Natural killer cell treated with Interleukin-12 subunit alpha and Interleukin-12 subunit beta and Interleukin-15 and Interleukin-18, amount 100 ng/mL, for 72 hours (primary cell): ENCODE measurements at regions not wholly inside any gene's neighbourhood (a gene's known extent, or its start where the extent isn't known, plus 50 kb on each side); places are given as distances from the start of the nearest gene placed in this dataset.

Experiments used
- ATAC-seq, 2 donors: fragments of 150-1000 bp; cut with Tn5 transposase in 1 of 2; sonication (Bioruptor Pico), chemical (Tn5 transposase) in 1 of 2; 2 replicates each; pipeline ENCODE4 v1.10.0; 2021
- DNase-seq: peaks from one replicate; pipeline ENCODE4 v3.0.0; 2022; ENCODE audit warnings: low spot score
- H3K27ac Mint-ChIP-seq, 2 donors: 1 replicate in 1 of 2; 2 replicates in 1 of 2; pipeline ENCODE4 v1.8.0; 2022; ENCODE audit warnings: mixed read lengths in 2 of 2, mild to moderate bottlenecking in 1 of 2, moderate library complexity in 1 of 2
- H3K27me3 Mint-ChIP-seq, 2 donors: 1 replicate in 1 of 2; 2 replicates in 1 of 2; pipeline ENCODE4 v1.8.0; 2022; ENCODE audit warnings: mixed read lengths in 2 of 2
- H3K36me3 Mint-ChIP-seq: one replicate; pipeline ENCODE4 v1.8.0; 2022; ENCODE audit warnings: mixed read lengths
- H3K4me1 Mint-ChIP-seq, 2 donors: 1 replicate in 1 of 2; 2 replicates in 1 of 2; pipeline ENCODE4 v1.8.0; 2022; ENCODE audit warnings: low read depth in 2 of 2, mixed read lengths in 2 of 2, mild to moderate bottlenecking in 1 of 2
- H3K4me3 Mint-ChIP-seq: one replicate; pipeline ENCODE4 v1.8.0; 2022; ENCODE audit warnings: mixed read lengths
- H3K9me3 Mint-ChIP-seq: 2 replicates; pipeline ENCODE4 v1.8.0; 2022; ENCODE audit warnings: mixed read lengths

- ATAC-seq (no peak), DNase-seq (no peak)
- no peak overlapping the region for H3K27ac Mint-ChIP-seq
- H3K4me1 Mint-ChIP-seq, result no peaks in the 10 kb centered on the region
- H3K36me3 Mint-ChIP-seq, result no peaks in the 10 kb centered on the region
- H3K4me3 Mint-ChIP-seq, result no peak overlapping the region
- H3K27me3 Mint-ChIP-seq, result peaks cover 24 to 32% of the 10 kb centered on the region in 2 donors
- H3K9me3 Mint-ChIP-seq, result no peaks in the 10 kb centered on the region
Measured at GRCh38 chr1:30058970-30059369, 664.4 kb downstream of the MATN1 start.

DNA sequence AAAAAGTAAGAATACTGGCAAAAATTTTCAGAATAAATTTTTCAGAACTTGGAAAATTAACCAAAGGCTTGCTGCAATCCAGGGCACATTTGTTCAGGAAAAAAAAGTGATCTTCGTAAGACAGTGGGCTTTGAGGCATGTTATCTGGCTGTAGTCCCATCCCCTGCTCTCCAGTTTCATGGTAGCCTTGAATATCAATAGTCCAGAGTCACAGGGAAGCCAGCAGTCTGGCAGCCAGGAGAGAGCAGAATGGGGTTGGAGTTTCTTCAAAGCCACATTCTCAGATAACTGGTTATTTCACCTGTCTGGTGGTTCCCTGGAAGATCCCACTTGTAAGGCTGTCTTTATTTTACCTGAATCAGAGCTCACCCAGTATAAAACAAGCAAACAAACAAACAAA, 669.3 kb downstream of the MATN1 start:
- H3K4me3 Mint-ChIP-seq, result no peak overlapping the region
- H3K27me3 Mint-ChIP-seq, result peaks cover 39 to 72% of the 10 kb centered on the region in 2 donors
- no peaks in the 10 kb centered on the region for H3K36me3 Mint-ChIP-seq
- peak; percentile 39 for DNase-seq
- no peak for ATAC-seq
- no peak overlapping the region for H3K27ac Mint-ChIP-seq
- no peaks in the 10 kb centered on the region for H3K9me3 Mint-ChIP-seq
- H3K4me1 Mint-ChIP-seq, result no peaks in the 10 kb centered on the region

DNA sequence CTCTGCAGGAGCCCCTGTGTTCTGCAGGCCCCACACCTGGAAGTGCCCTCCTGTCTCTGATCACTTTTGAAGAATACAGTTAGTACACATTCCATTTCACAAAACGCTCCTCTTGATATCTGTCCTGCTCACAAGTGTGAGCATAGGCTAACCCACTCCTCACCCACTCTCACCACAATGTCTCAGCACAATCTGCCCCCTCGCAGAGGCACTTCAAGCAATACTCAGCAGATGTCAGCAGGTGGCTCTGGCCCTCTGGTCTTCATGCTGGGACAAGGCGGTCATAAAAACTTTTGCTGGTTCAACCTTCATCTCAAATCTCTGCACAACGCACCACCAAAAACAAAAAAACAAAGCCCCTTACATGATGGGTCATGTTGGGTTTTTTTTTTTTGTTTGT, 671.2 kb downstream of the MATN1 start:
- no peak overlapping the region for H3K27ac Mint-ChIP-seq
- no peak overlapping the region for H3K4me3 Mint-ChIP-seq
- no peaks in the 10 kb centered on the region for H3K36me3 Mint-ChIP-seq
- no peaks in the 10 kb centered on the region for H3K9me3 Mint-ChIP-seq
- ATAC-seq (no peak), DNase-seq (peak; percentile 52)
- H3K27me3 Mint-ChIP-seq, result peaks cover 37 to 66% of the 10 kb centered on the region in 2 donors
- peaks cover 0 to 3% of the 10 kb centered on the region in 2 donors for H3K4me1 Mint-ChIP-seq

- H3K4me3 Mint-ChIP-seq, result no peak overlapping the region
- no peaks in the 10 kb centered on the region for H3K36me3 Mint-ChIP-seq
- peak; percentile 18 for DNase-seq
- no peaks in the 10 kb centered on the region for H3K9me3 Mint-ChIP-seq
- no peak for ATAC-seq
- H3K27ac Mint-ChIP-seq, result no peak overlapping the region
- H3K4me1 Mint-ChIP-seq, result peaks cover 0 to 3% of the 10 kb centered on the region in 2 donors
- H3K27me3 Mint-ChIP-seq, result peaks cover 36 to 62% of the 10 kb centered on the region in 2 donors
Measured at GRCh38 chr1:30051777-30052176, 671.6 kb downstream of the MATN1 start.

GRCh38 chr1:30049748-30050296, 673.6 kb downstream of the MATN1 start:
- no peaks in the 10 kb centered on the region for H3K36me3 Mint-ChIP-seq
- H3K4me3 Mint-ChIP-seq, result no peak overlapping the region
- no peak overlapping the region for H3K27ac Mint-ChIP-seq
- DNase-seq (peak; percentile 16), ATAC-seq (no peak)
- H3K4me1 Mint-ChIP-seq, result peaks cover 4 to 7% of the 10 kb centered on the region in 2 donors
- H3K9me3 Mint-ChIP-seq, result no peaks in the 10 kb centered on the region
- H3K27me3 Mint-ChIP-seq, result peaks cover 28 to 47% of the 10 kb centered on the region in 2 donors

DNA sequence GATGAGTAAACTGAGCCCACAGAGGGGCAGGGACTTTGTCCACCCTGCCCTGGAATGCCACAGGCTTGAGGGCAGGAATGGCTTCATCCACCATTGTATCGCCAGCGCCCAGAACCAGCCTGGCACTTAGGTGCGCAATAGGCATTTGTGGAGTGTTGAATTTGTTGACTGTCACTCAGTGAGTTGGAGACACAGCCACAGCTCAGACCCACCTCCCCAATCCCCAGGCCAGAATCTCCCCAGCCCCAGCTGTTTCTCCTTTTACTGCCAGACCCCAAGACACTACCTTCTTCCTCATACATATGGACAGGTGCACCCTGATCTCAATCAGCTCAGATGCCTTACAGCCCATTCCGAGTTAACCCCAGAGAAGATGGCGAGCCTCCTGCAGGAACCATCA, 674.5 kb downstream of the MATN1 start:
- Mint-ChIP-seq H3K27ac (no peak overlapping the region), H3K4me3 (no peak overlapping the region), H3K36me3 (no peaks in the 10 kb centered on the region), H3K9me3 (no peaks in the 10 kb centered on the region), H3K27me3 (peaks cover 29 to 39% of the 10 kb centered on the region in 2 donors), H3K4me1 (peaks cover 11 to 14% of the 10 kb centered on the region in 2 donors)
- DNase-seq, result no peak
- ATAC-seq, result no peak

- no peak for ATAC-seq
- Mint-ChIP-seq H3K4me3 (no peak overlapping the region), H3K36me3 (no peaks in the 10 kb centered on the region), H3K4me1 (peaks cover 20 to 25% of the 10 kb centered on the region in 2 donors), H3K9me3 (no peaks in the 10 kb centered on the region), H3K27ac (no peak overlapping the region), H3K27me3 (peaks cover 18 to 25% of the 10 kb centered on the region in 2 donors)
- DNase-seq, result peak; percentile 40
Measured at GRCh38 chr1:30047576-30047975, 675.8 kb downstream of the MATN1 start.

DNA sequence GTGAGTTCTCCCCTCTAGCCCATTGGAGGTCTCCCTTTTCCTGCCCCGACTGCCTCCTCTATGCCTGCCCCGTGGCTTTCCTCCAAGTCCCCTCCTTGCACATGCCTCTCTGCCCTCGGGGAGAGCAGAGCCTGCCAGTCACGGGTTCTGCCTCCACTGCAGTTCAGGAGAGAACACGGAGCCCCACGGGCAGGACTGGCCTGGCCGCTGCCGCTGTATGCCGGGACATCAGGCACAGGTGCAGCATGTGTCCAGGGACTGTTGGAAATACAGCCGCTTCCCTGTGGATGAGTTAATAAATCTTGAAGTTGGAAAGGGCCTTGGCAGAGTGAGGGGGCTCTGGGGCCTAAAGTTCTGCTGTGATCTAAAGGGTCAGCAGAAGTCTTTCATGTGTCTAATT, 676.6 kb downstream of the MATN1 start:
- DNase-seq (peak; percentile 29), ATAC-seq (no peak)
- Mint-ChIP-seq H3K27ac (no peak overlapping the region), H3K4me1 (peaks cover 20 to 25% of the 10 kb centered on the region in 2 donors), H3K36me3 (no peaks in the 10 kb centered on the region), H3K4me3 (no peak overlapping the region), H3K27me3 (peaks cover 16 to 19% of the 10 kb centered on the region in 2 donors), H3K9me3 (no peaks in the 10 kb centered on the region)

DNA sequence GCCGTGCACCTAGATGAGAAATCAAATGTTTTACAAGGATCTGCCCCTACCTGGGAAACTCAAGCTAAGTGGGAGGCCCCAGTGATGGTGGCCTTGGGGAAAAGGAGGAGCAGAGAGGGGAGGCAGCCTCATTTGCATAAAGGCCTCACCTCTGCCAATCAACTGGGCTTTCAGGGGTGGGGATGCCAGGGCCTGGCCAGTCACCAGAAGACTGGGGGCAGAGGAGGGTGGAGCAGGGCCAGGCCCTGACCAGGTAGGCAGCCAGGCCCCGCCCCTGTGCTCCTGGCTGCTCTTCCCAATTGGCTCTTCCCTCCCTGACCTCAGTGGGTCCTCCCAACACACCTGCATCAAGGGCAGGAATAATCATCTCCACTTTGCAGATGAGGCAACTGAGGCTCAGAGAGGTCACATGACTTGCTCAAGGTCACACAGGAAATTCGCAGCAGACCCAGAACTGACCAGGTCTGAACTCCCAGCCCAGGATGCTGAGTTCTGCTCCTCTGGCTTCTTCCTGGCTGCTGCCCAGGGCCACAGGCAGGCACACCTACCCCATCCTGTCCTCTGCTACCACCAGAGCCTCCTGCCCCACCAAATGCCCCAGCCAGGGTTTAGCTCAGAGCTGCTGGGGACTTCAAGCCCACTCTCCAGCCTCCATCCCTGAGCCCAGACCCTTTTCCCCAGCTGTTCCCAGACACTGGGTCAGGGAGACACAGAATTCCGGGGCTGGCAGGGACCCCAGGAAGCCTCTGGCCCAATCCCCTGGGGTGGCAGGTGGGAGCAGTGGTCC, 677.9 kb downstream of the MATN1 start:
- peaks cover 8 to 11% of the 10 kb centered on the region in 2 donors for H3K27me3 Mint-ChIP-seq
- ATAC-seq (no peak), DNase-seq (no peak)
- no peak overlapping the region for H3K27ac Mint-ChIP-seq
- no peak overlapping the region for H3K4me3 Mint-ChIP-seq
- H3K4me1 Mint-ChIP-seq, result peaks cover 25 to 32% of the 10 kb centered on the region in 2 donors
- H3K9me3 Mint-ChIP-seq, result no peaks in the 10 kb centered on the region
- no peaks in the 10 kb centered on the region for H3K36me3 Mint-ChIP-seq

DNA sequence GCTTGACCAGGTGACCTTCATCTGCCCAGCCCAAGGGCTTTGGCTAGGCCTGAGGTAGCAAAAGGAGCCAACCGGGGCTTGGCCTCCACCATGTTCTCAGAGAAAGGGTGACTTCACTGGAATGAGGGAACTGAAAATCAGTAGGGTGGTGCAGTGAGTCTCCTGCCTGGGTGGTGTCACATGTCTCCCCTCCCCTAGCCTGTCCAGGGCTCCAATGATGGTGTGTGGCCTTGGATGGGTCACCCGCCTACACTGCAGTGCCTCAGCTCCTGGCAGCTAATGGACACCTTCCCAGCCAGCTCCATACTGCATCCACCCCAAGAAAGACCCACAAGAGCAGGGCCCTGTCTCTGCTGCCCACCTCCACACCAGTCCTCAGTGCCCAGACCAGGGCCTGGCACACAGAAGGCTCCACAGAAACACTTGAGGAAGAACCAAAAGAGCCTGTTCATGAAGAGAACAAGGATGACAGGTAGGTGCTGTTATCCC, 678.7 kb downstream of the MATN1 start:
- peaks cover 25 to 32% of the 10 kb centered on the region in 2 donors for H3K4me1 Mint-ChIP-seq
- no peaks in the 10 kb centered on the region for H3K36me3 Mint-ChIP-seq
- H3K27ac Mint-ChIP-seq, result no peak overlapping the region
- H3K4me3 Mint-ChIP-seq, result no peak overlapping the region
- ATAC-seq (no peak), DNase-seq (peak; percentile 39)
- peaks cover under 1 to 11% of the 10 kb centered on the region in 2 donors for H3K27me3 Mint-ChIP-seq
- H3K9me3 Mint-ChIP-seq, result no peaks in the 10 kb centered on the region

- H3K4me1 Mint-ChIP-seq, result peaks cover 25 to 32% of the 10 kb centered on the region in 2 donors
- peak overlapping the region; percentile 47 for H3K4me3 Mint-ChIP-seq
- H3K9me3 Mint-ChIP-seq, result no peaks in the 10 kb centered on the region
- no peaks in the 10 kb centered on the region for H3K36me3 Mint-ChIP-seq
- H3K27me3 Mint-ChIP-seq, result peaks cover 0 to 8% of the 10 kb centered on the region in 2 donors
- DNase-seq (peak; percentile 32), ATAC-seq (peak; percentile 15 to 35)
- peak overlapping the region in 1 of 2 donors; percentile 32 for H3K27ac Mint-ChIP-seq
Measured at GRCh38 chr1:30043731-30044408, 679.5 kb downstream of the MATN1 start.

DNA sequence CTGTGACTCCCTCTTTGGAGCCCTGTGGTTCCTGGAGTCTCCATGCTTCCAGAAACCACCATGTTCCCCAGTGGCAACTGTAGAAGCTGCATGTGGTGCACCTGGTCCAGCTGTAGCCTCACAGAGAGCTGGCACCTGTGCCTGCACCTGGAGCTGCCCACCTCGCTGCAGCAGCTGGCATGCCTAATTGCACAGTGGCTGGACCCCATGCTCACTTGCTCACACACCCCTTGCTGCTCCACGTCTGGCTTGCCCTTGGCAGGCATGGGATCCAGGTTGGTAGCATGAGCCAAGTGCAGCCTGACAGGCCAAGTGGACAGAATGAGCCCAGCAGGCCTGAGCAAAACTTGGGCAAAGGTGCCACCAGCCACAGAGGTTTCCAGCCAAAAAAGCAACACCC, 680.1 kb downstream of the MATN1 start:
- Mint-ChIP-seq H3K4me1 (peaks cover 25 to 29% of the 10 kb centered on the region in 2 donors), H3K27ac (no peak overlapping the region), H3K9me3 (no peaks in the 10 kb centered on the region), H3K36me3 (no peaks in the 10 kb centered on the region), H3K4me3 (peak overlapping the region; percentile 47), H3K27me3 (peaks cover 0 to 9% of the 10 kb centered on the region in 2 donors)
- no peak for ATAC-seq
- DNase-seq, result no peak

DNA sequence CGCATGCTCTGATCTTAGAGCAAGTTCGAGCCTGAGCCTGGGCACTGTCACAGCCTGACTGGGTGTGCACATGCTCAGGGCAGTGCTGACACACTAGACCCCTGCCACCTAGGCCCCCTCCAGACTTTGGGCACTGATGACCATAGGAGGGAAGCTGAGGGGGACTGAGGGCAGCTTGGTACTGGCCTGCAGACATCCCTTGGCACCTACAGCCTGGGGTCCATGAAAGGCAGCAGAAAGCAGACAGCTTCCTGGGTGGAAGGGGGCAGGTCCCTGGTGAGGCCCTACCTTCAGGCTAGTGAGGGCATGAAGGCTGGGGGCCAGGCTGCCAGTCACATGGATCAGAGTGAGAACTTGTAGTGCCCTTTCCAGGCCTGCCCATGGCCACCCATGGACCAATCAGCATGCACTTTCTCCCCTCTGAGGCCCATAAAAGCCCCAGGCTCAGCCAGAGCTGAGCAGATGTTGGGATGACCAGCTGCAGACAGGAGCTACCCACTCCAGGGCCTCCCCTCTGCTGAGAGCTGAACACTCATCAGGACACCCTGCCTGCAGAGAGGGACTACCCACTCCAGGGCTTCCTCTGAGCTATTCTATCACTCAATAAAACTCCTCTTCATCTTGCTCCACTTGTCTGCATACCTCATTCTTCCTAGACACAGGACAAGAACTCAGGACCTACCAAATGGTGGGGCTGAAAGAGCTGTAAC, 680.8 kb downstream of the MATN1 start:
- H3K4me3 Mint-ChIP-seq, result no peak overlapping the region
- DNase-seq, result peak; percentile 37
- peaks cover 25 to 28% of the 10 kb centered on the region in 2 donors for H3K4me1 Mint-ChIP-seq
- no peak overlapping the region for H3K27ac Mint-ChIP-seq
- no peak for ATAC-seq
- peaks cover 0 to 8% of the 10 kb centered on the region in 2 donors for H3K27me3 Mint-ChIP-seq
- H3K36me3 Mint-ChIP-seq, result no peaks in the 10 kb centered on the region
- H3K9me3 Mint-ChIP-seq, result no peaks in the 10 kb centered on the region
